ENCODE measurements at regions not wholly inside any gene's neighbourhood (a gene's known extent, or its start where the extent isn't known, plus 50 kb on each side); places are given as distances from the start of the nearest gene placed in this dataset.

DNA sequence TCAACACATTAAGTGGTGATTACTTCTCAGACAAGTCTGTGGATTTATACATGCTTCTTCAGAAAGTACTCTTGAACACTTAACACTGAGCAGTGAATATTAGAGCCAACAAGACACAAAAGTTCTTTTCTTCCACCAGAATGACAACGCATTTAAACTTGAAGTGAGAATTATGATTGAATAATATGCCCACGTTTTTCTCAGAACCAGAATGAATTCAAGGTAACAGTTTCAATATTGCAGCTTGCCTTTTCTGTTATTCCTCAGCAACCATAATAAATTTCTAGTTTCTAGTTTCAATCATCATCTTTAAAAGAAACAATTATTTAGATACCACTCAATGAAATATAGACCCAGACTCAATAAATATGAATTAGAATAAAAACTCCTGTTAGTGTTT is 547.0 kb downstream of the NUP35 start:
- ATAC-seq (no peak), DNase-seq (no peak)
- Mint-ChIP-seq H3K4me3 (no peak overlapping the region), H3K27me3 (no peaks in the 10 kb centered on the region), H3K9me3 (ENCODE audit: low read depth) (no peaks in the 10 kb centered on the region), H3K27ac (no peak overlapping the region), H3K4me1 (no peaks in the 10 kb centered on the region), H3K36me3 (ENCODE audit: low read depth) (no peaks in the 10 kb centered on the region)
- CTCF ChIA-PET, result no interaction called here
- POLR2A ChIA-PET, result no interaction called here
- intact Hi-C loops (cut with DNase I, micrococcal nuclease), result no loop called here

DNA sequence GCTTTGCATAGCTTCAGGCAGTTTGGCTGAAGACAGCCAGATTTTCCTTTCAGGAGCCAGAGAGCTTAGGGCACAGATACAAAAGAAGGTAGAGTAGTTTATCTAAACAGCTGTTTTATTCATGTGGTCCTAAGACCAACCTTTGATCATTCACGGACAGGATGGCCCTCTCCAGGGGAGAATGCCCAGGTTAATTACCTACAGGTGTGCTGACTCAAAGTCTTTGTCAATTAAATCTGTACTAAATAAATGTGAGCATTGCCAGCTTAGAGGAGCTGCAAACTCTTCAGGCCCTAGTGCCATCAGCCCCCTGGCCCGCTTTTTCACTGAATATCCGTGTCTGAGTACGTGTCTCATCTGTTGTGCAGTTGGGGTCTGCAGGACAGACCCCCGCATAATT is 554.7 kb downstream of the NUP35 start:
- H3K27ac Mint-ChIP-seq, result no peak overlapping the region
- POLR2A ChIA-PET, result no interaction called here

DNA sequence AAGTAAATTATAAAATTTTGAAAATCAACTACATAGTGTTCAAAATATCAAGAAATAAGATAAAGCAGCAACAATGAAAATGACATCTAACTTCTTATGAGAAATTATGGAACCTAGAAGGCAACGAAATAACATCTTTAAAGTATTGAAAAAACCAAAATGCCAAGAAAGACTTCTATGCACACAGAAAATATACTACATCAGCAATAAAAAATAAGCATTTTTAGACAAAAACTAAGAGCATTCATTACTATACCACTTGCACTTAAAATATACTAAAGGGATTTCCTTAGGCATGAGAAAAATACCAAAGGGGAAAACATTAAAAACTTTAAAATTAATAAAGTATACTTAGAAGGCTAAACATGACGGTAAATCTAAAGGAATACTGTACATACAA is 556.3 kb downstream of the NUP35 start:
- ATAC-seq, result no peak
- Mint-ChIP-seq H3K9me3 (ENCODE audit: low read depth) (peaks cover 9% of the 10 kb centered on the region), H3K27me3 (no peaks in the 10 kb centered on the region), H3K4me1 (no peaks in the 10 kb centered on the region), H3K4me3 (no peak overlapping the region), H3K27ac (no peak overlapping the region), H3K36me3 (ENCODE audit: low read depth) (no peaks in the 10 kb centered on the region)
- POLR2A ChIA-PET, result no interaction called here
- intact Hi-C loops (cut with DNase I, micrococcal nuclease), result no loop called here
- DNase-seq, result no peak
- CTCF ChIA-PET, result no interaction called here

More for the DNA sequence above, 554.7 kb downstream of the NUP35 start:
- intact Hi-C loops (cut with DNase I, micrococcal nuclease), result no loop called here
- H3K9me3 Mint-ChIP-seq (ENCODE audit: low read depth), result peaks cover 6% of the 10 kb centered on the region
- H3K4me3 Mint-ChIP-seq, result no peak overlapping the region
- ATAC-seq (no peak), DNase-seq (no peak)
- no peaks in the 10 kb centered on the region for H3K36me3 Mint-ChIP-seq (ENCODE audit: low read depth)
- no peaks in the 10 kb centered on the region for H3K27me3 Mint-ChIP-seq
- CTCF ChIA-PET, result no interaction called here
- no peaks in the 10 kb centered on the region for H3K4me1 Mint-ChIP-seq

DNA sequence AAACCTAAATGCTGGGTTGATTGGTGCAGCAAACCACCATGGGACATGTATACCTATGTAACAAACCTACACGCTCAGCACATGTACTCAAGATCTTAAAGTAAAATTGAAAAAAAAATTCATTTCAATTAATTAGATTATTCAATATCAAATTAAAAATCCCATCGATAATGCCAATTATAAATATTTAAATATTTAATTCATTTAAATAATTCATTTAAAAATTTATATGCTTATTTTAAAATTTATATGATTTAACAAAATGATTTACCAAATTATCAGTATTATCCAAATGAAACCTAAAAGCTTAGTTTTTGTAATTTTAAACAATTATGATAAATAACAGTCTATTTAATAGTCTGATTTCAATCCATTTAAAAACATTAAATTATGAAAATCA is 560.4 kb downstream of the NUP35 start:
- H3K27ac Mint-ChIP-seq, result no peak overlapping the region
- H3K9me3 Mint-ChIP-seq (ENCODE audit: low read depth), result peaks cover 18% of the 10 kb centered on the region
- ChIA-PET CTCF (no interaction called here), POLR2A (no interaction called here)
- ATAC-seq (no peak), DNase-seq (no peak)
- H3K4me1 Mint-ChIP-seq, result no peaks in the 10 kb centered on the region
- H3K4me3 Mint-ChIP-seq, result no peak overlapping the region
- intact Hi-C loops (cut with DNase I, micrococcal nuclease), result no loop called here
- no peaks in the 10 kb centered on the region for H3K27me3 Mint-ChIP-seq
- H3K36me3 Mint-ChIP-seq (ENCODE audit: low read depth), result no peaks in the 10 kb centered on the region

DNA sequence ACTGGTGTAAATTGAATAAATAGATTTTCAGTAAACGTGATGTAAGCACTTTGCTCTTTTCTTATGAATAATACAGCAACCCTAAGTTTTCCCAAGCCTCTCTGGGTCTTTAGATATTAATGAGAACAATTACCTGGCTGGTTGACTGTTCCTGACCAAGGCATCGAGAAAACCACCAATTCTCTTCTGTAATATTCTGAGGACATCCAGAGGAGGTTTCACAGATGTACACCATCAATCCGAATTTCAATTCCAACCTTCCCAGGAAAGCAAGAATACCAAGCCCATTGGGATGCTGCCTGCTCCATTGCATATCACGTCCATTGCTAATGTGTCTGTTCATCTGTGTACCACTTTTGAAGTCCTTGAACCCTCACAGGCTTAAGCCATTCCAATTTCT is 571.8 kb downstream of the NUP35 start:
- intact Hi-C loops (cut with DNase I, micrococcal nuclease), result no loop called here
- ATAC-seq (no peak), DNase-seq (no peak)
- Mint-ChIP-seq H3K36me3 (ENCODE audit: low read depth) (no peaks in the 10 kb centered on the region), H3K27ac (no peak overlapping the region), H3K4me3 (no peak overlapping the region), H3K27me3 (no peaks in the 10 kb centered on the region), H3K9me3 (ENCODE audit: low read depth) (peaks cover 9% of the 10 kb centered on the region), H3K4me1 (no peaks in the 10 kb centered on the region)
- ChIA-PET CTCF (no interaction called here), POLR2A (no interaction called here)

DNA sequence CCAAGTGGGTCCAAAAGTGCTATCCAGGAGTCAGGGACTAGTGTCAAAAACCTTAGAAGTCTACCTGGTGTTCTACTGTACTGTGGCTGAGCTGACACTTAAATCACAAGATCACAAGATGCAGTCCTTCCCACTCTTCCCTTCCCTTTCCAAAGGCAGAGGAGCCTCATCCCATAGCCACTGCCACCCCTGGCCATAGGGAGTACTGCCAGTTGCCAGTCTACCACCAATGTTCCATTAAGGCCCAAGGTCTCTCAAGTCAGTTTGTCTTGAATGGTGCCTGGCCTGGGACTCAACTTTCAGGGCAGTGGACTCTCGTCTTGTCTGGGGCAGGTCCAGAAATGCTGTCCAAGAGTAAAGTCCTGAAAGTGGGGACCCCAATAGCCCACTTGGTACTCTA is 585.6 kb downstream of the NUP35 start:
- Mint-ChIP-seq H3K4me1 (no peaks in the 10 kb centered on the region), H3K27me3 (no peaks in the 10 kb centered on the region), H3K27ac (no peak overlapping the region), H3K36me3 (ENCODE audit: low read depth) (no peaks in the 10 kb centered on the region), H3K9me3 (ENCODE audit: low read depth) (peaks cover 5% of the 10 kb centered on the region), H3K4me3 (no peak overlapping the region)
- ATAC-seq (no peak), DNase-seq (no peak)
- CTCF ChIA-PET, result no interaction called here
- intact Hi-C loops (cut with DNase I, micrococcal nuclease), result no loop called here
- POLR2A ChIA-PET, result no interaction called here

DNA sequence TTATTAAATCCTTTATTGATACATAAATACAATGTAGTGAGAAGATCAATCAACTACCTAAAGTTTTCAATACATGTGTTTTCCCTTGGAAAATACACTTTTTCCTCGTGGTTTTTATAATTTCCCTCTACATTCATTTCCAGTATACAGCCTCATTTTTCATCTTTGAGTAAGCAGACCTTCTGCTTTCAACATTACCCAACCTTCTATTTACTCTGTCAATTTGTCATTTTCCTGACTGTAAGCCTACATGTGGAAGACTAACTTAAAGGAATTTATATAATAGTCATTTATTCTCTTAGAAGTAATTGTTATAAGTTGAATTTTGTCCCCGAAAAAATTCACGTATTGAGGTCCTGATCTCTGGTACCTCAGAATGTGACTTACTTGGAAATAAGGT is 594.0 kb downstream of the NUP35 start:
- H3K9me3 Mint-ChIP-seq (ENCODE audit: low read depth), result no peaks in the 10 kb centered on the region
- DNase-seq, result no peak
- no peak overlapping the region for H3K4me3 Mint-ChIP-seq
- ChIA-PET CTCF (no interaction called here), POLR2A (no interaction called here)
- no peaks in the 10 kb centered on the region for H3K27me3 Mint-ChIP-seq
- no peaks in the 10 kb centered on the region for H3K36me3 Mint-ChIP-seq (ENCODE audit: low read depth)
- no peak for ATAC-seq
- H3K27ac Mint-ChIP-seq, result no peak overlapping the region
- H3K4me1 Mint-ChIP-seq, result no peaks in the 10 kb centered on the region
- intact Hi-C loops (cut with DNase I, micrococcal nuclease), result no loop called here

DNA sequence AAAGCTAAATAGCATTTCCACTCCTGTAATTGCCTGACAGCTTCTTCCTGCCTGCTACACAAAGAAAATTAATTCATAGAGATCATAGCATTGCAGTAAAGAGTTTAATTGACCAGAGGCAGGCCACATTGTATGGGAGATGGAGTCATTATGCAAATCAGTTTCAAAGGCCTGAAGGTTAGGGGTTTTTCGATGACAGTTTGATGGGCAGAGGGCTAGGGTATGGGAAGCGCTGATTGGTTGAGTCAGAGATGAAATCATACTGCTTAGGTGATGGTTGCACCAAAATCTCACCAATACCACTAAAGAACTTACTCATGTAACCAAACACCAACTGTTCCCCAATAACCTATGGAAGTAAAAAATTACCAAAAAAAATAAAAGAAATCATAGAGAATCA is 599.0 kb downstream of the NUP35 start:
- Mint-ChIP-seq H3K36me3 (ENCODE audit: low read depth) (no peaks in the 10 kb centered on the region), H3K4me1 (no peaks in the 10 kb centered on the region), H3K27me3 (no peaks in the 10 kb centered on the region), H3K4me3 (no peak overlapping the region), H3K27ac (no peak overlapping the region), H3K9me3 (ENCODE audit: low read depth) (peaks cover 5% of the 10 kb centered on the region)
- DNase-seq (no peak), ATAC-seq (no peak)
- POLR2A ChIA-PET, result no interaction called here
- intact Hi-C loops (cut with DNase I, micrococcal nuclease), result no loop called here
- CTCF ChIA-PET, result no interaction called here

DNA sequence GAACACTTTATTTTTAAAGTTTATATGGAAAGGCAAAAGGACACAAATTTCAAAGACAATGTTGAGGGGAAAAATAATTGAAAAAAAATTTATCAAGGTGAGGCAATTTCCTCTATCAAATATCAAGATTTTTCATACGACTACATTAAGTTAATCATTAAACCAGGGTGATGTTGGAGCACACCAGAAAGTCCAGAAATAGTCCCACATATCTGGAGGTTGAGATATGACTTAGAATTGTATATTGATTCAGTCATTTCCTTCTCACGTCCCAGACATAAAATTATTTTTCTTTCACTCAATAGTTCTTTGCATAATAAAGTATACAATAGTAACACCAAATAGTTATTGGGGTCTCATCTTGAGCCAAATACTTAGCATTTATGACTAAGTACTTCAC is 605.1 kb downstream of the NUP35 start:
- intact Hi-C loops (cut with DNase I, micrococcal nuclease), result no loop called here
- Mint-ChIP-seq H3K9me3 (ENCODE audit: low read depth) (peaks cover 10% of the 10 kb centered on the region), H3K27me3 (no peaks in the 10 kb centered on the region), H3K36me3 (ENCODE audit: low read depth) (no peaks in the 10 kb centered on the region), H3K4me3 (no peak overlapping the region), H3K27ac (no peak overlapping the region), H3K4me1 (no peaks in the 10 kb centered on the region)
- DNase-seq (no peak), ATAC-seq (no peak)
- ChIA-PET CTCF (no interaction called here), POLR2A (no interaction called here)

DNA sequence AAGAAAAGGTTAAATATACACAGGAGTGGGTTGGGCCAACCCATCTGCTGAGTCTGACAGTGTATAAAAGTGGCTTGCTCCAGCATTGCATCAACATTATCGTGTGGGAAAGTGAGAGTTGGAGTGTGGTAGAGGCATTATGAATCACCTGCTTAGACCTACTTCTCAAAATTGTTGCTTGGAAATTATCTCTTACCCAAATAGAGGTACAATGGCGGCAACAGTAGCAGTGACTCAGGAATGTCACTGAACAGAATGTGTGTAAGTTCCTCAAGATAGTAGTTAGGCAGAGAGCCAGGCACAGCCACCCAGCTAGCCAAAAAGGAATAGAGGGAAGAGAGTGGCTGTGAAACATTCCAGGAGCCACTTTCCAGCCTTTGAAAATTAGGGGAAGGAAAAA is 616.0 kb downstream of the NUP35 start:
- ChIA-PET POLR2A (no interaction called here), CTCF (no interaction called here)
- no peak for DNase-seq
- no peak overlapping the region for H3K4me3 Mint-ChIP-seq
- intact Hi-C loops (cut with DNase I, micrococcal nuclease), result no loop called here
- H3K4me1 Mint-ChIP-seq, result no peaks in the 10 kb centered on the region
- H3K36me3 Mint-ChIP-seq (ENCODE audit: low read depth), result no peaks in the 10 kb centered on the region
- no peak overlapping the region for H3K27ac Mint-ChIP-seq
- no peaks in the 10 kb centered on the region for H3K27me3 Mint-ChIP-seq
- ATAC-seq, result no peak
- peaks cover 3% of the 10 kb centered on the region for H3K9me3 Mint-ChIP-seq (ENCODE audit: low read depth)

DNA sequence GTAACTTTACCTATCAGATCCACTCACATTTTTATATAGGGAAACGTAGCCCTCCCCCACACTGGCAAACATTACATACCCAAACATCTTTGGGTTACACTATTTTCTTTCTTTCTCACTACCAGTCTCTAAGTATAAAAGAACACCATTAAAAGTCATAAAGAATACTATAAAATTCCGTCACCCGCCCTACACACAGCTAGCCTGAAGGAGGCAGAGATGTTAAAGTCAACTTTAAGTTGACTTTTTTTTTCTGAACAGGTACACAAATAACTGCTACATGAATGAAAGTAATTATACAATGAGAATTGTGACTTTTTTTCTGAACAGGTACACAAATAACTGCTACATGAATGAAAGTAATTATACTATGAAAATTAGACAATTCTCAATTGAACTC is 628.3 kb downstream of the NUP35 start:
- POLR2A ChIA-PET, result interaction anchor here (0.6 kb wide), 1 partner anchor 1589 kb away, joined by 3 read pairs; no protein-coding TSS in a partner anchor
- CTCF ChIA-PET, result no interaction called here
- ATAC-seq, result no peak

DNA sequence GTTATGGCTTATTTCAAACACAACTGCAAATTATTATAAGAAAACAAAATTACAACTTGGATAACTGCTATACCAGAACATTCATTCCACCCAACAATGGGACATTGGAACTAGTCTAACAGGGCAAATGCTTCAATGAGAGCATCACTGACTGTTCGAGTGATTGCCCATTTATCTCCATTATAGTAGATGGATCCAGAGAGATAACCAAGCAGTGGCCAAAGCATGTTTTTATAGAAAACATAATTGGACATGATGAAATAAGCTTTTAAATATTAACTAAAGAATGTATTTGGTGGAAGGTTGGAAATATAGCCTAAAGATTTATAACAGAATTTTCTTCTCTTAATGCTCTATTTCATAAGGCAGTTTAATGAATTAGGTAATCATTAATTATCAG is 634.8 kb downstream of the NUP35 start:
- ChIA-PET CTCF (no interaction called here), POLR2A (no interaction called here)
- Mint-ChIP-seq H3K27ac (no peak overlapping the region), H3K4me1 (no peaks in the 10 kb centered on the region), H3K36me3 (ENCODE audit: low read depth) (no peaks in the 10 kb centered on the region), H3K4me3 (no peak overlapping the region), H3K9me3 (ENCODE audit: low read depth) (peaks cover 7% of the 10 kb centered on the region), H3K27me3 (no peaks in the 10 kb centered on the region)
- ATAC-seq, result no peak
- intact Hi-C loops (cut with DNase I, micrococcal nuclease), result no loop called here
- DNase-seq, result no peak

More for the DNA sequence above, 628.3 kb downstream of the NUP35 start:
- no peak for DNase-seq
- intact Hi-C loops (cut with DNase I, micrococcal nuclease), result no loop called here
- Mint-ChIP-seq H3K27ac (no peak overlapping the region), H3K36me3 (ENCODE audit: low read depth) (no peaks in the 10 kb centered on the region), H3K9me3 (ENCODE audit: low read depth) (peaks cover 5% of the 10 kb centered on the region), H3K4me1 (no peaks in the 10 kb centered on the region), H3K4me3 (no peak overlapping the region), H3K27me3 (no peaks in the 10 kb centered on the region)

DNA sequence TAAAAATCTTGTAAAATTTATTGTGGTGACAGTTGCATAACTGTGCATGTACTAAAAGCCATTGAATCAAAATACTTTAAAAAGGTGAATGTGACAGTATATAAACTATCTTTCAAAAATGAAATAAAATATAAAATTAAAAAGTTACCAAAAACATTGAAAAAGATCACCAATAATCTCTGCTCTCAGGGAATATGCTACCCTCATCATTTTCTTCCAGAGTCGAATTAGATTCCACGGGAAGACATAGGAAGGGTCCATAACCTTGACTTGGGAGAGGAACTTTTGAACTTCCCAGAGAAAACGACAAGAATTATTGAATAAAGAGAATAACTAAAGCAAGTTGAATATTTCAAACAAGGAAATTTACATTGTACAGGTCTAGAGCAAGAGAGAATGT is 649.5 kb downstream of the NUP35 start:
- Mint-ChIP-seq H3K4me3 (no peak overlapping the region), H3K27me3 (no peaks in the 10 kb centered on the region), H3K4me1 (no peaks in the 10 kb centered on the region), H3K9me3 (ENCODE audit: low read depth) (peaks cover 9% of the 10 kb centered on the region), H3K27ac (no peak overlapping the region), H3K36me3 (ENCODE audit: low read depth) (no peaks in the 10 kb centered on the region)
- ATAC-seq (no peak), DNase-seq (no peak)
- CTCF ChIA-PET, result no interaction called here
- POLR2A ChIA-PET, result no interaction called here
- intact Hi-C loops (cut with DNase I, micrococcal nuclease), result no loop called here

Data from activated CD4-positive, alpha-beta T cell treated with anti-CD3 and anti-CD28 coated beads for 36 hours (primary cell).